GM19455 (cell line): ENCODE measurements at regions not wholly inside any gene's neighbourhood (a gene's known extent, or its start where the extent isn't known, plus 50 kb on each side); places are given as distances from the start of the nearest gene placed in this dataset.

Source experiments
- ATAC-seq: cut with Tn5 transposase; IDR thresholded peaks from one replicate; pipeline ENCODE4 v1.9.1; 2021; ENCODE audit not compliant: unreplicated experiment

GRCh38 chr5:64110222-64110621 lies 55.4 kb upstream of the RNF180 start:
- no peak for ATAC-seq

- ATAC-seq = no peak
These were observed 57.0 kb upstream of the RNF180 start for GRCh38 chr5:64108674-64109073.

GRCh38 chr5:64100203-64100602 lies 65.4 kb upstream of the RNF180 start:
- no peak for ATAC-seq

DNA sequence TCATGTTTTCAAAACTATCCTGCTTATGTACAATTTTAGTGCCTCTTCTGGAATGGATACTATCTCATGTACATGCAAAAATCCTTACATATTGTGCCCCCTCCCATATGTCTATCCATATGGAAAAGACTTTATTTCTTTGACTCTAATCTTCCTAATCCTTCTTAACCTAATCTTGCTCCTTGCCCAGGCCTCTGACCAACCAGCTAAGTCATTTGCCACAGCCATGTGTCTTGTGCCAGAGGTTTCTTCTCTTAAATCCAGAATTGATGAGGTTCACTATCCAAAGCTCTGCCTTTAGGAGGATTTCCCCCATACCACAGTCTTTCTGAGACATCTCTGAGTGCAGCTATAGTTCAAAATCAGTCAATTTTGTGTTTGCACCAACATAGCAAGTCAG lies 68.9 kb upstream of the RNF180 start:
- ATAC-seq = no peak

DNA sequence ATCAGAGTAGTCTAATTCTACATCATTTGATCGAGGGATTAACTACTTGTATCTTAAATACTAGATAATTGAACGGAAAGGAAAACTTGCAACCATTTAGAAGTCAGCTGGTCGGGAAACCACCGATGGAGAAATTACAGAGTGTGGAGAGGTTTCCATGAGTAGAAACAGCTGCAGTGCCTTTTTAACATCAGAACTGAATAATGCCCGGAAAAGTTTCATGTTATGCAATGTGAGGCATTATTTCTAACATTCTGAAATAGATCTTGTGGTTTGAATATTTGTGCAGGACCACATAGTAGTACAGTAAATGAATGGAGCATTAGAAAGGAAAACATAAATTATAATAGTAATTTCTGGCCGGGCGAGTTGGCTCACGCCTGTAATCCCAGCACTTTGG lies 88.1 kb upstream of the RNF180 start:
- no peak for ATAC-seq

DNA sequence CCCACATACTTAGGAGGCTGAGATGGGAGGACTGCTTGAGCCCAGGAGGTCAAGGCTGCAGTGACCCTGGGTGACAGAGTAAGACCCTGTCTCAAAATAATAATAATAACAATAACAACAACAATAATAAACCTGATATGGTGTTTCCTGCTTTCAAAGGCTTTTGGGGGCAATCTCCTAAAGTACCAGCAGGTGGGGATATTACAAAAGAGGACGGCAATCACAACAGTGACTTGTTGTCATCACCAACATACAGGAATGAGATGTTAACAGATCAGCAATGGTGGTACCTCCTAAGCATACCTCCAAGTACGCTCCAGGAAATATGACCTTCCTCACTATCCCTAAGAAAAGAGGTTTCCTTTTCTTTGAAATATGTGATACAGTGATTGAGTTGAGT lies 91.1 kb upstream of the RNF180 start:
- ATAC-seq = peak; percentile 80

GRCh38 chr5:64069486-64069885 lies 96.2 kb upstream of the RNF180 start:
- ATAC-seq = no peak

- ATAC-seq = no peak
These were observed 88.1 kb upstream of the HTR1A start for GRCh38 chr5:64050296-64050695.

GRCh38 chr5:64040490-64040889 lies 78.2 kb upstream of the HTR1A start:
- no peak for ATAC-seq

DNA sequence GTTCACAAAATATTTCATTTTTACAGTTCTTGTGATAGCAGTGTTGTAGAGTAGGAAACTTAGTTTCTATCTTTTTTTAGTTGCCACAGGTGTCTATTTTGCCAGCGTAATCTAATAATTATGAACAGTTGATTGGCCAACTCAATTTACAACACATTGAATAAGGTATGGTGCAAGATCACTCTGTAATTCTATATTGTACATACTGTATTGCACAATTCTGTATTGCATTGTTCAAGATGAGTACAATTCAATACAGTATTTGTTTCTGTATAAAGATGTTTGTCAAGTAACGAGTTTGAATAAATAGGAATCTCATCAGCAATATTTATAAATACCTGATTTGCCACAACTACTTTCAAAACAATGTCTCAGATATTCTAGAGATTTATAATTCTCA lies 64.2 kb upstream of the HTR1A start:
- ATAC-seq = no peak

- no peak for ATAC-seq
These were observed 57.5 kb upstream of the HTR1A start for GRCh38 chr5:64019746-64020145.

DNA sequence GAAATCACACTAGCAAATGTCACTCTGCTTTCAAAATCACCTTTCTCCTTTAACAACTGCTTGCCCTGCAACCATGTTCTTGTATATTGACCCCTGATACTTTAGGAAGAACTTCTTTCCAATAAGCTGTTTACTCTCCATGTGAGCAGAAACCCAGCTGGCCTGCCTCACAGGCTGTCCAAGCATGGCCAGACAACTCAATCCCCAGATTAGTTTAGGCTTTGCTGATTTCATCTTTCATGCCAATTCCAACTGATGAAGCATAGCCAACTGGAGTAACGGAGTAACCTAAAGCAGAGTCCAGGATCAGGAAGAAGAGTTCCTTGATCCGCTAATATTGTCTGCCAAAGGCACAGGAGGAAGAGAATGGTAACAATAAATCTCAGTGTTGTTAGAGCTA lies 56.7 kb upstream of the HTR1A start:
- no peak for ATAC-seq

GRCh38 chr5:64015824-64016223 lies 53.6 kb upstream of the HTR1A start:
- ATAC-seq = no peak
